Chondrocyte (in vitro differentiated cells): ENCODE measurements at regions not wholly inside any gene's neighbourhood (a gene's known extent, or its start where the extent isn't known, plus 50 kb on each side); places are given as distances from the start of the nearest gene placed in this dataset.

Experiments
- DNase-seq: peaks from one replicate; pipeline ENCODE4 v3.0.0; 2021; ENCODE audit warnings: mixed read lengths, low spot score
- H3K27ac Mint-ChIP-seq: one replicate; pipeline ENCODE4 v1.8.0; 2021; ENCODE audit warnings: mild to moderate bottlenecking, moderate library complexity, mixed read lengths; ENCODE audit not compliant: unreplicated experiment
- H3K27me3 Mint-ChIP-seq: 2 replicates; pipeline ENCODE4 v1.8.0; 2021; ENCODE audit warnings: low read depth, mixed read lengths
- H3K36me3 Mint-ChIP-seq: 2 replicates; pipeline ENCODE4 v1.8.0; 2021; ENCODE audit warnings: low read depth, mixed read lengths
- H3K4me1 Mint-ChIP-seq: 2 replicates; pipeline ENCODE4 v1.8.0; 2021; ENCODE audit warnings: low read depth, mild to moderate bottlenecking, mixed read lengths
- H3K4me3 Mint-ChIP-seq: one replicate; pipeline ENCODE4 v1.8.0; 2021; ENCODE audit warnings: mild to moderate bottlenecking, moderate library complexity, mixed read lengths; ENCODE audit not compliant: unreplicated experiment
- H3K9me3 Mint-ChIP-seq: 2 replicates; pipeline ENCODE4 v1.8.0; 2021; ENCODE audit warnings: low read depth, mixed read lengths
- TF ChIP-seq, protein P1 (sequence below): fragments of 200-600 bp; sonication (generic); IDR thresholded peaks from 2 replicates; pipeline ENCODE4 v1.5.0; 2021; ENCODE audit warnings: antibody characterized with exemption, mild to moderate bottlenecking, moderate library complexity

DNA sequence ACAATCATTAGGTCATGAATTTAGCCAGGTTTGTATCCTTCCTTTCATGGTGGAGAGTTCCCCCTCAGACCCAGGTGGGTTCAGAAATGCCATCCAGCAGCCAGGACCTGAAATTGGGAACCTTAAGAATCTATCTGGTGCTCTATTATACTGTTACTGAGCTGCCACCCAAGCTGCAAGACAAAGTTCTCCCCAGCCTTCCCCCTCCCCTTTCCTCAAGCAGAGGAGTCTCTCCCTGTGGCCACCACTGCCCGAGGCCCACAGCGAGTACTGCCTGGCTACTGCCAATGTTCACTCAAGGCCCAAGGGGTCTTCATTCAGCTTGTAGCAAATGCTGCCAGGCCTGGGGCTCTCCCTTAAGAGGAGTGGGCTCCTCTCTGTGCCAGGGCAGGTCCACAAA is 133.8 kb downstream of the TMEM38B start:
- Mint-ChIP-seq H3K27me3 (no peaks in the 10 kb centered on the region), H3K4me3 (no peak overlapping the region), H3K9me3 (peaks cover 21% of the 10 kb centered on the region), H3K36me3 (no peaks in the 10 kb centered on the region), H3K4me1 (no peaks in the 10 kb centered on the region), H3K27ac (no peak overlapping the region)
- TF ChIP-seq, protein P1, sequence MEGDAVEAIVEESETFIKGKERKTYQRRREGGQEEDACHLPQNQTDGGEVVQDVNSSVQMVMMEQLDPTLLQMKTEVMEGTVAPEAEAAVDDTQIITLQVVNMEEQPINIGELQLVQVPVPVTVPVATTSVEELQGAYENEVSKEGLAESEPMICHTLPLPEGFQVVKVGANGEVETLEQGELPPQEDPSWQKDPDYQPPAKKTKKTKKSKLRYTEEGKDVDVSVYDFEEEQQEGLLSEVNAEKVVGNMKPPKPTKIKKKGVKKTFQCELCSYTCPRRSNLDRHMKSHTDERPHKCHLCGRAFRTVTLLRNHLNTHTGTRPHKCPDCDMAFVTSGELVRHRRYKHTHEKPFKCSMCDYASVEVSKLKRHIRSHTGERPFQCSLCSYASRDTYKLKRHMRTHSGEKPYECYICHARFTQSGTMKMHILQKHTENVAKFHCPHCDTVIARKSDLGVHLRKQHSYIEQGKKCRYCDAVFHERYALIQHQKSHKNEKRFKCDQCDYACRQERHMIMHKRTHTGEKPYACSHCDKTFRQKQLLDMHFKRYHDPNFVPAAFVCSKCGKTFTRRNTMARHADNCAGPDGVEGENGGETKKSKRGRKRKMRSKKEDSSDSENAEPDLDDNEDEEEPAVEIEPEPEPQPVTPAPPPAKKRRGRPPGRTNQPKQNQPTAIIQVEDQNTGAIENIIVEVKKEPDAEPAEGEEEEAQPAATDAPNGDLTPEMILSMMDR: no peak
- DNase-seq: no peak

DNA sequence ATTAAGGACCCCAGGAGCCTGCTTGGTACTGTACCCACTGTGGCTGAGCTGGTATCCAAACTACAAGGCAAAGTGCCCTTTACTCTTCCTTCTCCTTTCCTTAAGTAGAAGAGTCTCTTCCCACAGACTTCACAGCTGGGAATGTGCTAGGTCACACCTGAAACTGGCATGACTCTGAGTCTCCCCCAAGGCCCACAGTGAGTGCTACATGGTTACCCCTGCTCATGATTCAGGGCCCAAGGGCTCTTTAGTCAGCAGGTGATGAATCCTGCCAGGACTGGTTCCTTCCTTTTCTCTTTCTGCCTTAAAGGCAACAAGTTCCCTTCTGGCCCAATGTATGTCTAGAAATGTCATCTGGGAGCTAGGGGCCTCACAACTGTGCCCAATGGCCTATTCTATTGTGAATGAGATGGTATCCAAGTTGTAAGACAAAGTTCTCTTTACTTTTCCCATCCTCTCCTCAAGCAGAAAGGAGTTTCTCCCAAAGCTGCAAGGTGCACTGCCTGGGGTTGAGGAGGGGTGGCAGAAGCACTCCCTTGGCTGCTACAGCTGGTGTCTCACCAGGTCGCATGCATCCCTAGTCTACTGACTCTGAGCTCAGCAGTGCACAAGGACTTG is 134.4 kb downstream of the TMEM38B start:
- Mint-ChIP-seq H3K4me1 (no peaks in the 10 kb centered on the region), H3K9me3 (peaks cover 16% of the 10 kb centered on the region), H3K27me3 (no peaks in the 10 kb centered on the region), H3K4me3 (no peak overlapping the region), H3K36me3 (no peaks in the 10 kb centered on the region), H3K27ac (no peak overlapping the region)
- no peak for DNase-seq
- TF ChIP-seq, protein P1: no peak

DNA sequence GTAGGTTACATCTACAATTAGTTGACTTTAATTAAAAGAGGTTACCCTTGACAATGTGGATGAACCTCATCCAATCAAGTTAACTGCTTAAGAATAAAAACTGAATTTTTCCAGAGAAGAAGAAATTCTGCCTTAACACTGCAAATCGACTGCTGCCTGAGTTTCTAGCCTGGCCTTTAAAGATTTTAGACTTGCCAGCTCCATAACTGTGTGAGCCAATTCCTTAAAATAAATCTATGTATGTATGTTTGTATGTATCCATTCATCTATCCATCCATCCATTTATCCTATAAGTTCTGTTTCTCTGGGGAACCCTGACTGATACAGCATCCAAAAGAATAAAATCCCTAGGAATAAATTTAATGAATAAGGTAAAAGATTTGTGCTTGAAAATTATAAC is 136.1 kb downstream of the TMEM38B start:
- Mint-ChIP-seq H3K36me3 (no peaks in the 10 kb centered on the region), H3K9me3 (peaks cover 5% of the 10 kb centered on the region)

DNA sequence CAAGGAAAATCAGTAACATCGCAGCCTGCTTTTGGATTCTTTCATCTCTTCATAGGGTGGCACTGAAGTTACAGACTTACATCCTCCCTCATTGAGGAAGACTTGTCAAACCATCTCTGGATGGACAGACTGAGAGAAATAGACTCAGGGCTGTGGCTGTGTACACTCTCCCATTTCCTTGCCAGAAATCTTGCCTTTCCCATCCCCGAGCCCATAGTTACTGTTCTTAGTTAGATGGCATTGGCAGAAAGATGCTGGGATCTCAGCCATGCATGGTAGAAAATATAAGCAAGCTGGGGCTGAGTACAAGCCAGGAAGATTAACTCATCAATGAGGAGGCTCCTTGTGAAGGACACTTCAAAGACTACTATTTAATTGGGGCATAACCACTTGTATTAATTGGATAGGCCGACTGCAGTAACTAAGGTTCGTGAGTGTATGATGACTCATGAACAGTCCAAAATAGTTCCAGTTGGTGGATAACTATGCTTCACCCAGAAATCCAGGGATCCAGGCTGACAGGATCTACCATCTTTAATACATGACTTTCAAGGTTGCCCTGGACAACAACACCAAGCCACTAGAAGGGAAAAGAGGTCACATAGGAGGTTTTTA is 137.9 kb downstream of the TMEM38B start:
- H3K4me3 Mint-ChIP-seq: no peak overlapping the region
- H3K4me1 Mint-ChIP-seq: no peaks in the 10 kb centered on the region
- DNase-seq: no peak
- no peaks in the 10 kb centered on the region for H3K9me3 Mint-ChIP-seq
- H3K27me3 Mint-ChIP-seq: no peaks in the 10 kb centered on the region
- TF ChIP-seq, protein P1: no peak
- no peak overlapping the region for H3K27ac Mint-ChIP-seq
- no peaks in the 10 kb centered on the region for H3K36me3 Mint-ChIP-seq

More for the DNA sequence above, 136.1 kb downstream of the TMEM38B start:
- Mint-ChIP-seq H3K27ac (no peak overlapping the region), H3K27me3 (no peaks in the 10 kb centered on the region), H3K4me3 (no peak overlapping the region), H3K4me1 (no peaks in the 10 kb centered on the region)
- DNase-seq: no peak
- TF ChIP-seq, protein P1: no peak

DNA sequence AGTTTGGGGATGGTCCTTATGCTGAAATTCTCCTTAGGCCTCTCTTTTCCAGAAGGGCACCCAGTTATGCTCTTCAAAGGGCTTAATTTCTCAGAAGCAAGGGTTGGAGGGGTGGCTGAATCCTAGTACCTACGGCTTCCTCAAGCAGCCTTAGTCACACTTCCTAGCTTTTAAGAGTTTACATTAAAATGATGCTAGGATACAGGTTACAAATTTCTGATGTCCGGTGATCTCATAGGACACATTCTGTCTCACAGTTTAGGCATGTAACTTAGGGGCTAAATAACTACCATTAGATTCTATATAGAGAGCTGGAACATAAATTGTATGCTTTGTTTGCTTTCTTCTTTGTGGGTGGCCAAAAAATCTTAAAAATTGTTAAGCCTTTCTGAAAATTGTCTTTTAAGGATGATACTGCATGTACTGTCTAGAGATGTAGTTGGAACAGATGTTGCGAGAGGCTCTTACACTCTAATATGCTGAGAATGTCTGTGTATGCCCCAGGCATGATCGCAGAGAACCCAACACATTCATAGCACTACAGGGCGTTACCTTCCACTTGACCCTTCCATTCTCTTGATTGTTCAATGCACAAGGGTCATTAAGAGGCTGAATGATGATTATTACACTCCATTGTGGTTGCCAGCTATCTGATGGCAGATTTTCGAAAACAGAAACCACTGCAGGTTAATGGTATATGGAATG is 139.1 kb downstream of the TMEM38B start:
- Mint-ChIP-seq H3K4me3 (no peak overlapping the region), H3K4me1 (no peaks in the 10 kb centered on the region), H3K9me3 (no peaks in the 10 kb centered on the region), H3K27me3 (no peaks in the 10 kb centered on the region), H3K36me3 (no peaks in the 10 kb centered on the region), H3K27ac (no peak overlapping the region)
- TF ChIP-seq, protein P1: no peak
- no peak for DNase-seq
